K562 (cell line): ENCODE measurements at regions not wholly inside any gene's neighbourhood (a gene's known extent, or its start where the extent isn't known, plus 50 kb on each side); places are given as distances from the start of the nearest gene placed in this dataset.

ENCODE experiments used
- ATAC-seq: fragments of 200-7000 bp; cut with Tn5 transposase; 3 replicates; pipeline ENCODE4 v1.9.1; 2020; ENCODE audit warnings: moderate library complexity
- BruUV-seq: library from RNA; stranded (reverse); fragments of 400-500 nt; replicated peaks from 2 replicates; lab custom pipeline; 2021; lab: Mats Ljungman, UMichigan
- CTCF ChIA-PET: fragments of 300-600 bp; formaldehyde crosslinking; extraction: SDS; loops from one replicate; lab custom pipeline; 2021; ENCODE audit warnings: low intra/inter-chr PET ratio; lab: Yijun Ruan, JAX
- POLR2A ChIA-PET: fragments of 300-600, 350-650 bp; sonication (Branson Sonifier 250); formaldehyde crosslinking; extraction: SDS; loops from one replicate; lab custom pipeline; 2021; ENCODE audit warnings: antibody characterized with exemption, inconsistent platforms; lab: Yijun Ruan, JAX
- DNase-seq, 4 experiments: peaks; one replicate each; pipeline versions ENCODE4 v3.0.0 to v3.0.0-alpha.2; 2011 to 2018; ENCODE audit warnings: low spot score in 3 of 4, mixed read lengths in 3 of 4; ENCODE audit errors: extremely low read depth in 1 of 4
- FAIRE-seq: peaks from 2 replicates; lab custom pipeline; 2011; peaks lifted over from hg19 to GRCh38; lab: Jason Lieb, UNC
- H2AFZ ChIP-seq: 2 replicates; pipeline ENCODE4 v1.6.0; 2011; ENCODE audit warnings: low read depth, low read length, control low read depth, inconsistent platforms
- H3K27ac ChIP-seq: fragments of 200-600 bp; 3 replicates; pipeline ENCODE4 v1.8.0; 2011; ENCODE audit warnings: low read depth, mild to moderate bottlenecking, control low read depth, inconsistent platforms, low read length, moderate library complexity, mixed read lengths; ENCODE audit errors: extremely low read depth
- H3K27me3 ChIP-seq, 2 experiments: fragments of 300-600 bp in 1 of 2; 2 replicates in 1 of 2; 3 replicates in 1 of 2; pipeline versions ENCODE4 v1.6.0 to v1.8.0; 2011; ENCODE audit warnings: inconsistent platforms in 2 of 2, low read length in 2 of 2, mild to moderate bottlenecking in 1 of 2, mixed read lengths in 1 of 2, moderate library complexity in 1 of 2; ENCODE audit not compliant: control insufficient read depth in 2 of 2, insufficient read depth in 2 of 2
- H3K36me3 ChIP-seq: fragments of 300-600 bp; 3 replicates; pipeline ENCODE4 v1.8.0; 2011; ENCODE audit warnings: mild to moderate bottlenecking, low read length, inconsistent platforms; ENCODE audit not compliant: control insufficient read depth, insufficient read depth
- H3K4me1 ChIP-seq, 2 experiments: fragments of 200-600 bp in 1 of 2; replicated peaks in 1 of 2; 2 replicates in 1 of 2; 3 replicates in 1 of 2; pipeline versions ENCODE4 v1.5.1 to v1.8.0; 2011; ENCODE audit warnings: inconsistent platforms in 2 of 2, low read length in 2 of 2, mild to moderate bottlenecking in 1 of 2, mixed read lengths in 1 of 2, moderate library complexity in 1 of 2; ENCODE audit not compliant: control insufficient read depth in 2 of 2, insufficient read depth in 2 of 2
- H3K4me2 ChIP-seq: 2 replicates; pipeline ENCODE4 v1.6.1; 2011; ENCODE audit warnings: low read length, control low read depth, inconsistent platforms, mixed read lengths; ENCODE audit not compliant: insufficient read depth
- H3K4me3 ChIP-seq: fragments of 200-600 bp; sonication (generic), shearing (Covaris generic); 2 replicates; pipeline ENCODE4 v1.5.1; 2016; ENCODE audit warnings: control low read depth, inconsistent platforms
- H3K79me2 ChIP-seq: fragments of 200-600 bp; 3 replicates; pipeline ENCODE4 v1.8.0; 2011; ENCODE audit warnings: low read length, inconsistent platforms; ENCODE audit not compliant: control insufficient read depth, insufficient read depth
- H3K9ac ChIP-seq, 2 experiments: 2 replicates each; pipeline versions ENCODE4 v1.6.0 to v1.6.1; 2011; ENCODE audit warnings: low read depth in 2 of 2, low read length in 2 of 2, control low read depth in 1 of 2, inconsistent platforms in 1 of 2, mild to moderate bottlenecking in 1 of 2, mixed read lengths in 1 of 2; ENCODE audit not compliant: insufficient read depth in 1 of 2
- H3K9me1 ChIP-seq: one replicate; pipeline ENCODE4 v1.6.0; 2011; ENCODE audit warnings: inconsistent platforms, mild to moderate bottlenecking, low read length, moderate library complexity; ENCODE audit not compliant: control insufficient read depth, insufficient read depth
- H3K9me3 ChIP-seq: replicated peaks from 2 replicates; pipeline ENCODE4 v1.5.1; 2011; ENCODE audit warnings: low read depth, low read length, inconsistent platforms; ENCODE audit not compliant: control insufficient read depth, insufficient read depth
- H4K20me1 ChIP-seq: replicated peaks from 2 replicates; pipeline ENCODE4 v1.6.1; 2011; ENCODE audit warnings: low read length, inconsistent platforms, mixed read lengths; ENCODE audit not compliant: control insufficient read depth, insufficient read depth
- CTCF ChIP-seq, 3 experiments: IDR thresholded peaks in 2 of 3; conservative IDR thresholded peaks in 1 of 3; 2 replicates each; pipeline ENCODE4 v1.5.1; 2011 to 2012; ENCODE audit warnings: low read length in 3 of 3, mild to moderate bottlenecking in 3 of 3, control low read depth in 2 of 3, improper control_type of control experiment in 1 of 3, inconsistent platforms in 1 of 3, low read depth in 1 of 3, mixed read lengths in 1 of 3, moderate library complexity in 1 of 3; ENCODE audit not compliant: insufficient read depth in 2 of 3
- KLF6 ChIP-seq: fragments of 250-450 bp; sonication (Bioruptor Pico); IDR thresholded peaks from 2 replicates; pipeline ENCODE4 v1.4.0; 2020; ENCODE audit warnings: mild to moderate bottlenecking, moderate library complexity, borderline replicate concordance
- MYC ChIP-seq, 2 experiments: fragments of 250-450 bp in 1 of 2; sonication (Bioruptor Pico) in 1 of 2; IDR thresholded peaks; 2 replicates each; pipeline versions ENCODE4 v1.5.1 to v1.6.1; 2012 to 2021; ENCODE audit warnings: low read depth in 2 of 2, borderline replicate concordance in 1 of 2, improper control_type of control experiment in 1 of 2, low read length in 1 of 2, mild to moderate bottlenecking in 1 of 2, moderate library complexity in 1 of 2
- NRF1 ChIP-seq, 2 experiments: fragments of 450-650 bp; IDR thresholded peaks in 1 of 2; conservative IDR thresholded peaks in 1 of 2; 2 replicates each; pipeline ENCODE4 v1.6.1; 2014; ENCODE audit warnings: mild to moderate bottlenecking in 2 of 2
- RFX5 ChIP-seq: IDR thresholded peaks from 2 replicates; pipeline ENCODE4 v1.6.1; 2011; ENCODE audit warnings: low read depth, mild to moderate bottlenecking, improper control_type of control experiment, low read length
- THAP7 ChIP-seq: fragments of 250-450 bp; sonication (Bioruptor Pico); IDR thresholded peaks from 2 replicates; pipeline ENCODE4 v1.5.0; 2021
- WGBS: fragments of 100-300 bp; shearing (Covaris generic); methylation state at CpG from one replicate; pipeline ENCODE4 v1.1.6; 2016; ENCODE audit warnings: low coverage, mixed read lengths; ENCODE audit not compliant: insufficient coverage; ENCODE audit errors: missing lambda C conversion rate; 5-methylcytosine and 5-hydroxymethylcytosine counted together
- in situ Hi-C: fragments of 300-500 bp; cut with MboI; formaldehyde crosslinking; loops from 4 replicates; pipeline ENCODE4 v1.15.0; 2018; ENCODE audit warnings: inconsistent platforms, mixed read lengths
- intact Hi-C: fragments of 100-400 bp; cut with micrococcal nuclease; formaldehyde crosslinking; loops from 2 replicates; pipeline ENCODE4 v1.14.2; 2022
- TF ChIP-seq, protein P1 (sequence below): sonication (generic); formaldehyde crosslinking; IDR thresholded peaks from 2 replicates; pipeline ENCODE4 v1.8.0; 2023; ENCODE audit warnings: mild to moderate bottlenecking, missing genetic modification reagents

GRCh38 chr19:28217022-28217421 is 995.9 kb downstream of the UQCRFS1 start:
- FAIRE-seq = no peak
- TF ChIP-seq RFX5 (no peak), CTCF (IDR thresholded peaks at IDR 0.05 in 2 of 3, conservative IDR thresholded peaks at IDR 0.05 in 1 of 3; ENCODE audit: insufficient read depth in 2 of 3, low read depth in 1 of 3, low read length in 3 of 3) (peak in 1 of 3 experiments; percentile 19; a peak in 1 of 6 replicates), MYC (IDR thresholded peaks at IDR 0.05; ENCODE audit: low read depth, low read length) (no peak), MYC (CRISPR knock-in tag; IDR thresholded peaks at IDR 0.05; ENCODE audit: borderline replicate concordance, low read depth) (no peak), KLF6 (CRISPR knock-in tag) (no peak), THAP7 (CRISPR knock-in tag) (no peak), NRF1 (conservative IDR thresholded peaks at IDR 0.05 in 1 of 2, IDR thresholded peaks at IDR 0.05 in 1 of 2) (no peak)
- TF ChIP-seq, protein P1, sequence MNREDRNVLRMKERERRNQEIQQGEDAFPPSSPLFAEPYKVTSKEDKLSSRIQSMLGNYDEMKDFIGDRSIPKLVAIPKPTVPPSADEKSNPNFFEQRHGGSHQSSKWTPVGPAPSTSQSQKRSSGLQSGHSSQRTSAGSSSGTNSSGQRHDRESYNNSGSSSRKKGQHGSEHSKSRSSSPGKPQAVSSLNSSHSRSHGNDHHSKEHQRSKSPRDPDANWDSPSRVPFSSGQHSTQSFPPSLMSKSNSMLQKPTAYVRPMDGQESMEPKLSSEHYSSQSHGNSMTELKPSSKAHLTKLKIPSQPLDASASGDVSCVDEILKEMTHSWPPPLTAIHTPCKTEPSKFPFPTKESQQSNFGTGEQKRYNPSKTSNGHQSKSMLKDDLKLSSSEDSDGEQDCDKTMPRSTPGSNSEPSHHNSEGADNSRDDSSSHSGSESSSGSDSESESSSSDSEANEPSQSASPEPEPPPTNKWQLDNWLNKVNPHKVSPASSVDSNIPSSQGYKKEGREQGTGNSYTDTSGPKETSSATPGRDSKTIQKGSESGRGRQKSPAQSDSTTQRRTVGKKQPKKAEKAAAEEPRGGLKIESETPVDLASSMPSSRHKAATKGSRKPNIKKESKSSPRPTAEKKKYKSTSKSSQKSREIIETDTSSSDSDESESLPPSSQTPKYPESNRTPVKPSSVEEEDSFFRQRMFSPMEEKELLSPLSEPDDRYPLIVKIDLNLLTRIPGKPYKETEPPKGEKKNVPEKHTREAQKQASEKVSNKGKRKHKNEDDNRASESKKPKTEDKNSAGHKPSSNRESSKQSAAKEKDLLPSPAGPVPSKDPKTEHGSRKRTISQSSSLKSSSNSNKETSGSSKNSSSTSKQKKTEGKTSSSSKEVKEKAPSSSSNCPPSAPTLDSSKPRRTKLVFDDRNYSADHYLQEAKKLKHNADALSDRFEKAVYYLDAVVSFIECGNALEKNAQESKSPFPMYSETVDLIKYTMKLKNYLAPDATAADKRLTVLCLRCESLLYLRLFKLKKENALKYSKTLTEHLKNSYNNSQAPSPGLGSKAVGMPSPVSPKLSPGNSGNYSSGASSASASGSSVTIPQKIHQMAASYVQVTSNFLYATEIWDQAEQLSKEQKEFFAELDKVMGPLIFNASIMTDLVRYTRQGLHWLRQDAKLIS (CRISPR knock-in tag) = no peak

More at GRCh38 chr19:28217022-28217421, 995.9 kb downstream of the UQCRFS1 start:
- ChIA-PET CTCF (no interaction called here), POLR2A (no interaction called here)
- BruUV-seq = no TSS peak
- no peak overlapping the region for H3K9ac ChIP-seq
- H3K79me2 ChIP-seq = no peaks in the 10 kb centered on the region
- no peaks in the 10 kb centered on the region for H4K20me1 ChIP-seq
- ATAC-seq = no peak
- no peaks in the 10 kb centered on the region for H3K4me1 ChIP-seq
- no peaks in the 10 kb centered on the region for H3K27me3 ChIP-seq
- in situ Hi-C loops = no loop called here
- no peaks in the 10 kb centered on the region for H3K9me1 ChIP-seq
- no peak for DNase-seq
- intact Hi-C loops = no loop called here
- 0% methylated on average over 1 of the region's 1 CpG for WGBS
- H3K4me2 ChIP-seq = no peak overlapping the region
- no peak overlapping the region for H3K27ac ChIP-seq
- no peak overlapping the region for H2AFZ ChIP-seq
- no peaks in the 10 kb centered on the region for H3K36me3 ChIP-seq
- no peak overlapping the region for H3K4me3 ChIP-seq
- no peaks in the 10 kb centered on the region for H3K9me3 ChIP-seq
